H9 (cell line): ENCODE measurements at regions not wholly inside any gene's neighbourhood (a gene's known extent, or its start where the extent isn't known, plus 50 kb on each side); places are given as distances from the start of the nearest gene placed in this dataset.

Source experiments
- DNase-seq: peaks from one replicate; pipeline ENCODE4 v3.0.0-alpha.2; 2017
- H2AFZ ChIP-seq: one replicate; pipeline ENCODE4 v1.6.1; 2013; ENCODE audit warnings: mild to moderate bottlenecking, low read length, control low read depth, moderate library complexity
- H2AK5ac ChIP-seq: 2 replicates; pipeline ENCODE4 v1.6.1; 2013; ENCODE audit warnings: low read length, control low read depth, mixed read lengths; ENCODE audit not compliant: insufficient read length
- H2BK120ac ChIP-seq: one replicate; pipeline ENCODE4 v1.6.1; 2013; ENCODE audit warnings: low read depth, mild to moderate bottlenecking, low read length, control low read depth, inconsistent platforms; ENCODE audit not compliant: poor library complexity, severe bottlenecking
- H2BK12ac ChIP-seq: 2 replicates; pipeline ENCODE4 v1.6.1; 2013; ENCODE audit warnings: low read length, control low read depth, mixed read lengths, low read depth; ENCODE audit not compliant: insufficient read length
- H2BK15ac ChIP-seq: 2 replicates; pipeline ENCODE4 v1.6.1; 2013; ENCODE audit warnings: low read depth, low read length, control low read depth
- H2BK20ac ChIP-seq: one replicate; pipeline ENCODE4 v1.6.1; 2013; ENCODE audit warnings: low read depth, mild to moderate bottlenecking, low read length, control low read depth, inconsistent platforms; ENCODE audit not compliant: poor library complexity, severe bottlenecking
- H2BK5ac ChIP-seq: 2 replicates; pipeline ENCODE4 v1.6.1; 2013; ENCODE audit warnings: low read length, control low read depth, mixed read lengths; ENCODE audit not compliant: insufficient read length
- H3K14ac ChIP-seq: 2 replicates; pipeline ENCODE4 v1.6.1; 2013; ENCODE audit warnings: low read length, control low read depth; ENCODE audit not compliant: insufficient read depth
- H3K18ac ChIP-seq: 2 replicates; pipeline ENCODE4 v1.6.1; 2013; ENCODE audit warnings: low read depth, mild to moderate bottlenecking, mixed read lengths, low read length, control low read depth; ENCODE audit not compliant: insufficient read length
- H3K23ac ChIP-seq: 2 replicates; pipeline ENCODE4 v1.6.1; 2013; ENCODE audit warnings: low read length, control low read depth, mixed read lengths, low read depth; ENCODE audit not compliant: insufficient read length
- H3K23me2 ChIP-seq: 2 replicates; pipeline ENCODE4 v1.6.1; 2013; ENCODE audit warnings: low read depth, mild to moderate bottlenecking, mixed read lengths, low read length, control low read depth; ENCODE audit not compliant: insufficient read length, poor library complexity, severe bottlenecking
- H3K27ac ChIP-seq: 2 replicates; pipeline ENCODE4 v1.5.1; 2013; ENCODE audit warnings: low read length, control low read depth, mixed read lengths, low read depth; ENCODE audit not compliant: insufficient read length
- H3K27me3 ChIP-seq: 2 replicates; pipeline ENCODE4 v1.6.1; 2013; ENCODE audit warnings: low read length, control low read depth, inconsistent platforms; ENCODE audit not compliant: insufficient read depth
- H3K4ac ChIP-seq: 2 replicates; pipeline ENCODE4 v1.6.1; 2013; ENCODE audit warnings: low read depth, mild to moderate bottlenecking, control low read depth, inconsistent platforms, low read length, moderate library complexity
- H3K4me1 ChIP-seq: 2 replicates; pipeline ENCODE4 v1.6.1; 2013; ENCODE audit warnings: low read length, control low read depth, inconsistent platforms; ENCODE audit not compliant: insufficient read depth
- H3K4me2 ChIP-seq: 2 replicates; pipeline ENCODE4 v1.6.1; 2013; ENCODE audit warnings: low read length, control low read depth, mixed read lengths; ENCODE audit not compliant: insufficient read length, insufficient read depth
- H3K56ac ChIP-seq: 2 replicates; pipeline ENCODE4 v1.6.1; 2013; ENCODE audit warnings: low read depth, mild to moderate bottlenecking, mixed read lengths, low read length, control low read depth; ENCODE audit not compliant: insufficient read length
- H3K79me1 ChIP-seq: 2 replicates; pipeline ENCODE4 v1.6.1; 2013; ENCODE audit warnings: low read depth, mild to moderate bottlenecking, moderate library complexity, low read length, control low read depth, inconsistent platforms; ENCODE audit not compliant: insufficient read depth, poor library complexity, severe bottlenecking
- H3K79me2 ChIP-seq: 2 replicates; pipeline ENCODE4 v1.6.1; 2013; ENCODE audit warnings: low read length, control low read depth, inconsistent platforms; ENCODE audit not compliant: insufficient read depth
- H3K9ac ChIP-seq: 2 replicates; pipeline ENCODE4 v1.6.1; 2013; ENCODE audit warnings: low read length, control low read depth, mixed read lengths; ENCODE audit not compliant: insufficient read length; ENCODE audit errors: extremely low read depth
- H3K9me3 ChIP-seq: one replicate; pipeline ENCODE4 v1.6.1; 2013; ENCODE audit warnings: low read depth, low read length, inconsistent platforms; ENCODE audit not compliant: control insufficient read depth
- H3T11ph ChIP-seq: one replicate; pipeline ENCODE4 v1.6.1; 2013; ENCODE audit warnings: mild to moderate bottlenecking, low read length, control low read depth, inconsistent platforms
- H4K20me1 ChIP-seq: one replicate; pipeline ENCODE4 v1.6.1; 2013; ENCODE audit not compliant: control insufficient read depth, insufficient read length, insufficient read depth
- H4K5ac ChIP-seq: 2 replicates; pipeline ENCODE4 v1.6.1; 2013; ENCODE audit warnings: low read depth, mild to moderate bottlenecking, mixed read lengths, low read length, control low read depth; ENCODE audit not compliant: insufficient read length
- H4K8ac ChIP-seq: replicated peaks from 2 replicates; pipeline ENCODE4 v1.6.1; 2013; ENCODE audit warnings: low read length, control low read depth, mixed read lengths, low read depth; ENCODE audit not compliant: insufficient read length
- H4K91ac ChIP-seq: 2 replicates; pipeline ENCODE4 v1.6.1; 2013; ENCODE audit warnings: low read depth, mild to moderate bottlenecking, moderate library complexity, mixed read lengths, low read length, control low read depth; ENCODE audit not compliant: insufficient read length
- H3K27ac Mint-ChIP-seq, 3 experiments: 2 replicates in 2 of 3; 3 replicates in 1 of 3; pipeline ENCODE4 v1.8.0; 2020 to 2021; ENCODE audit warnings: mixed read lengths in 3 of 3, mild to moderate bottlenecking in 1 of 3, moderate library complexity in 1 of 3
- H3K27me3 Mint-ChIP-seq: 2 replicates; pipeline ENCODE4 v1.8.0; 2021; ENCODE audit warnings: low read depth, mild to moderate bottlenecking, moderate library complexity, mixed read lengths
- H3K36me3 Mint-ChIP-seq, 3 experiments: 2 replicates in 2 of 3; 3 replicates in 1 of 3; pipeline ENCODE4 v1.8.0; 2020 to 2021; ENCODE audit warnings: low read depth in 3 of 3, mixed read lengths in 3 of 3; ENCODE audit not compliant: insufficient read depth in 1 of 3
- H3K4me1 Mint-ChIP-seq, 2 experiments: 2 replicates each; pipeline ENCODE4 v1.8.0; 2020; ENCODE audit warnings: mixed read lengths in 2 of 2
- H3K4me3 Mint-ChIP-seq, 2 experiments: 2 replicates in 1 of 2; 3 replicates in 1 of 2; pipeline ENCODE4 v1.8.0; 2020 to 2021; ENCODE audit warnings: mild to moderate bottlenecking in 2 of 2, mixed read lengths in 2 of 2, moderate library complexity in 1 of 2
- H3K9me3 Mint-ChIP-seq, 2 experiments: 2 replicates in 1 of 2; 3 replicates in 1 of 2; pipeline ENCODE4 v1.8.0; 2020; ENCODE audit warnings: mild to moderate bottlenecking in 2 of 2, mixed read lengths in 2 of 2, moderate library complexity in 1 of 2
- CTCF ChIP-seq: fragments of 200-600 bp; sonication (generic); conservative IDR thresholded peaks from 3 replicates; pipeline ENCODE4 v1.8.0; 2021; ENCODE audit warnings: antibody characterized with exemption, mild to moderate bottlenecking
- WGBS: extraction: QIAGEN DNeasy Blood & Tissue Kit; methylation state at CpG from one replicate; pipeline ENCODE4 v1.1.7; 2013; ENCODE audit warnings: missing lambda C conversion rate, low lambda C conversion rate, mixed read lengths; ENCODE audit not compliant: insufficient read length; ENCODE audit errors: extremely low coverage; 5-methylcytosine and 5-hydroxymethylcytosine counted together

- peaks cover 19 to 23% of the 10 kb centered on the region in 2 experiments for H3K4me1 Mint-ChIP-seq
These were observed 122.8 kb upstream of the ZNF92 start for GRCh38 chr7:65250697-65251395.

More at GRCh38 chr7:65250697-65251395, 122.8 kb upstream of the ZNF92 start:
- Mint-ChIP-seq H3K9me3 (no peaks in the 10 kb centered on the region), H3K27me3 (no peaks in the 10 kb centered on the region; the same call in 1 of the 2 replicates), H3K27ac (peak overlapping the region in 1 of 3 experiments; percentile 26; a peak in 2 of 7 replicates), H3K4me3 (peak overlapping the region; percentile 87 to 92), H3K36me3 (no peaks in the 10 kb centered on the region; a peak in 1 of 7 replicates)
- no peak overlapping the region for H2BK20ac ChIP-seq
- no peaks in the 10 kb centered on the region; the same call in 1 of the 2 replicates for H3K4me1 ChIP-seq
- H3K9ac ChIP-seq, result no peak overlapping the region
- no peak overlapping the region for H2AK5ac ChIP-seq
- H3K4ac ChIP-seq, result no peak overlapping the region
- no peak overlapping the region; the same call in 1 of the 2 replicates for H3K14ac ChIP-seq
- TF ChIP-seq CTCF, result no peak
- H2BK120ac ChIP-seq, result no peak overlapping the region
- H3K18ac ChIP-seq, result no peak overlapping the region
- no peak overlapping the region for H2AFZ ChIP-seq
- H4K5ac ChIP-seq, result no peak overlapping the region
- H3K79me1 ChIP-seq, result no peaks in the 10 kb centered on the region
- no peak overlapping the region for H3K56ac ChIP-seq
- peak; percentile 39 for DNase-seq
- H2BK5ac ChIP-seq, result no peak overlapping the region
- 100% methylated on average over 3 of the region's 18 CpGs for WGBS
- H3K27ac ChIP-seq, result no peak overlapping the region
- no peaks in the 10 kb centered on the region for H3K27me3 ChIP-seq
- H3K9me3 ChIP-seq, result no peaks in the 10 kb centered on the region
- H4K8ac ChIP-seq, result no peak overlapping the region
- no peaks in the 10 kb centered on the region for H3K79me2 ChIP-seq
- no peak overlapping the region for H3K23ac ChIP-seq
- no peak overlapping the region for H4K91ac ChIP-seq
- no peak overlapping the region for H2BK15ac ChIP-seq
- no peak overlapping the region for H3T11ph ChIP-seq
- H2BK12ac ChIP-seq, result no peak overlapping the region
- H3K23me2 ChIP-seq, result peaks cover 5% of the 10 kb centered on the region
- H3K4me2 ChIP-seq, result peak overlapping the region; percentile 5
- no peaks in the 10 kb centered on the region for H4K20me1 ChIP-seq
